Left colon (tissue), 2 donors: ENCODE measurements at regions not wholly inside any gene's neighbourhood (a gene's known extent, or its start where the extent isn't known, plus 50 kb on each side); places are given as distances from the start of the nearest gene placed in this dataset.

Experiments used
- ATAC-seq: fragments of 200-7000 bp; cut with Tn5 transposase; one replicate; pipeline ENCODE4 v1.9.1; 2020; ENCODE audit warnings: mild to moderate bottlenecking, moderate library complexity
- DNase-seq, 2 donors: peaks; one replicate each; pipeline ENCODE4 v3.0.0-alpha.2; 2020
- intact Hi-C, 2 donors: fragments of 100-400 bp; cut with DNase I in 1 of 2; cut with micrococcal nuclease in 1 of 2; formaldehyde crosslinking; loops; one replicate each; pipeline versions ENCODE4 v1.11.2 to v1.14.0; 2022; cut with DNase I, micrococcal nuclease
- donor health status: DM: no; HTN: no; CAD: no.
- donor health status: DM: yes; HTN: yes; CAD: no.

GRCh38 chr5:154140381-154140780 lies 50.2 kb upstream of the GALNT10 start:
- no peak for DNase-seq
- ATAC-seq: no peak
- intact Hi-C loops: no loop called here
